ENCODE measurements at regions not wholly inside any gene's neighbourhood (a gene's known extent, or its start where the extent isn't known, plus 50 kb on each side); places are given as distances from the start of the nearest gene placed in this dataset.

- H3K4me1 ChIP-seq (ENCODE audit: low read depth) = peaks cover 10% of the 10 kb centered on the region
- no peaks in the 10 kb centered on the region for H3K27me3 ChIP-seq
- H3K27ac ChIP-seq = no peak overlapping the region
- no peak overlapping the region for H3K4me3 ChIP-seq
- no peak for DNase-seq (ENCODE audit: low read depth in 1 of 2, low spot score in 1 of 2)
- no peak for TF ChIP-seq CTCF (IDR thresholded peaks at IDR 0.05; ENCODE audit: low read depth, low read length)
- H3K9me3 ChIP-seq (ENCODE audit: low read depth) = no peaks in the 10 kb centered on the region
- H3K36me3 ChIP-seq = no peaks in the 10 kb centered on the region
Measured at GRCh38 chr1:232305050-232305449, 324.9 kb downstream of the SIPA1L2 start.

DNA sequence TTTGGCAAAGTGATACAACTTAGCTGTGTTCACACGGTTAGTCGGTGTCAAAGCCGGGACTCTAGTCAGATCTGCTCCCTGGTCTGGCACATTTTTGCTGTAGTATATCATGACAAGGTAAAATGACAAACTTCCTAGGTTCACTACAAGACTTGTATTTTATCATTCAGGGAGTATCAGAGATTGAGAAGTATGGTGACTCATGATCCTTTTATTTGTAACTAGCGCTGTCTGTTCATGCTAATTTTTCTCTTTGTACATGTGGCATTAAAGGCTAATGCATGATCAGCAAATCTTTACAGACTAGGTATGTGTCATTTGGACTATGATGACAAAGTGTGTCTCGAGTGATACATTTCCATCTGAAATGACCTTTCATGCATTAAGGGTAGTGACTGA, 326.7 kb downstream of the SIPA1L2 start:
- DNase-seq (ENCODE audit: low read depth in 1 of 2, low spot score in 1 of 2) = no peak
- Histone ChIP-seq H3K9me3 (ENCODE audit: low read depth) (no peaks in the 10 kb centered on the region), H3K27me3 (no peaks in the 10 kb centered on the region), H3K4me3 (no peak overlapping the region), H3K4me1 (ENCODE audit: low read depth) (peaks cover 10% of the 10 kb centered on the region), H3K36me3 (no peaks in the 10 kb centered on the region), H3K27ac (no peak overlapping the region)
- TF ChIP-seq CTCF (IDR thresholded peaks at IDR 0.05; ENCODE audit: low read depth, low read length) = no peak

DNA sequence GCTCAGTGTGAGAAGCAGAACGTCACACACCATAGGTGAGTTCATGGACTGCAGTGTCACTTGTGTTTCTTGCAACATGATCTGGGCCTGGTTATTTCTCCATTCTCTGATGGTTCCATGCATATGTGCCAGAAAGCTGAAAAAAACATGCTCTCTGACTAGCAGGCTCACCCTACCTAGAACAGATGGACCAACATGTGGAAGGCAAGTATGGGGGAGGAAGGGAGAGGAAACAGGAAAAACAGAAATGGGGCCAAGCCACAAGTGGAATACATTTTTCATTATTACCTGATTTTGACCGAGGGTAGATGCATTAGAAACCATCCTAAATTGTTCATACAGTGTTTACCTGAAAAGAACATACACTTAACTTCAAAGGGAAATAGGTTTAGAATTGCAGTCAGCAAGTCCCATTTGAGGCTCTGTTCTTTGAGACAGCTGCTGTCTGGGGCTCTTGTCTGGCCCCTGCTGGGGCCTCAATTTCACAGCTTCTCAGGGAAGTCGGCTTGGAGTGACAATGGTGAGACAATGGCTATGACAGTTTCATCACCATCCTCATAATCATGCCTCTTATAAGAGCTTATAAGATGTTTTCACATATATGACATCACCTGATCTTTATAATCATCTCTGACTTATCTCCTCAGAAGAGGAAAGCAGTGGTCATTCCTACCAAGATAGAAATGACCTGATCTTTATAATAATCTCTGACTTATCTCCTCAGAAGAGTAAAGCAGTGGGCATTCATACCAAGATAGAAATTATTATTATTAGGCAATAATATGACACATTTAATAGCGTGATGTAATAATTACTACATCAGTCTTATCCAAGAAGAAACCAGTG, 327.3 kb downstream of the SIPA1L2 start:
- Histone ChIP-seq H3K27ac (no peak overlapping the region), H3K4me3 (no peak overlapping the region), H3K27me3 (no peaks in the 10 kb centered on the region), H3K9me3 (ENCODE audit: low read depth) (no peaks in the 10 kb centered on the region), H3K4me1 (ENCODE audit: low read depth) (peaks cover 10% of the 10 kb centered on the region), H3K36me3 (no peaks in the 10 kb centered on the region)
- TF ChIP-seq CTCF (IDR thresholded peaks at IDR 0.05; ENCODE audit: low read depth, low read length) = no peak
- DNase-seq (ENCODE audit: low read depth in 1 of 2, low spot score in 1 of 2) = no peak

DNA sequence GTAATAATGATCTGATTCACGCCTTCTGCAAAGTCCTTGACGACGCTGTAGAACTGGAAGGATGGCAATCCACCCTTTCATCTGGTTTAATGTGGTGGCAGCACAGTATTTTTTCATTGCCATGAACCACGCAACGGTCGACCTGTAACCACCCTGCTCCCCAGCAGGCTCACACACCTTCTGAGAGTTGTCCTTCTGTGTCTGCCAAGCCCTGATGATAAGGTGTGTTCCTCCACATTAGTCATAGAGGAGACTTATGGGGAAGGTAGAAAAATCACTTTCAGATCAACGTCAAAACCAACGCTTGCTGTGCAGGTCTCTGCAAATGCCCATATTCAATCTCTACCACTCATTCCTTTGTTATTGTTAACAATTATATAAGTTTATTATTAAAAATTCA, 328.7 kb downstream of the SIPA1L2 start:
- H3K36me3 ChIP-seq = no peaks in the 10 kb centered on the region
- no peak overlapping the region for H3K4me3 ChIP-seq
- no peaks in the 10 kb centered on the region for H3K9me3 ChIP-seq (ENCODE audit: low read depth)
- no peak for TF ChIP-seq CTCF (IDR thresholded peaks at IDR 0.05; ENCODE audit: low read depth, low read length)
- no peak overlapping the region for H3K27ac ChIP-seq
- peaks cover 5% of the 10 kb centered on the region for H3K4me1 ChIP-seq (ENCODE audit: low read depth)
- DNase-seq (ENCODE audit: low read depth in 1 of 2, low spot score in 1 of 2) = no peak
- H3K27me3 ChIP-seq = no peaks in the 10 kb centered on the region

DNA sequence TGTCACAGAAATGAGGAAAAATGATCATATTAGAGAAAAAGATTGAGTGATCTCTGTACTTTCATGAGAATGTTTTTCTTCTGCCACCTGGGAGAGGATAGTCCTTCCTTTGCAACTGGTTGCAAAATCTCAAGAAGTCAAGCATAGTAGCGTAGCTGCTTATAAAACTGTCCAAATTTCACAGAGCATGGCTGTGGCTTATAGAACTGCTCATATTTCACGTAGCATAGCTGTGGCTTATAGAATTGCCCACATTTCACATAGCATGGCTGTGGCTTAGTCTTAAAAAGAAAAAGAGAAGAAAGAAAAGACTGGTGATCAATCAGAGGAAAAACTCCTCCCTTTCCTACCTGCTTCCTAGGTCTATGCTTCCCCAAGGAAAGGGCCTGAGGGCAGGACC, 329.5 kb downstream of the SIPA1L2 start:
- Histone ChIP-seq H3K4me1 (ENCODE audit: low read depth) (peaks cover 5% of the 10 kb centered on the region), H3K9me3 (ENCODE audit: low read depth) (no peaks in the 10 kb centered on the region), H3K27ac (no peak overlapping the region), H3K4me3 (no peak overlapping the region), H3K27me3 (no peaks in the 10 kb centered on the region), H3K36me3 (no peaks in the 10 kb centered on the region)
- no peak for DNase-seq (ENCODE audit: low read depth in 1 of 2, low spot score in 1 of 2)
- no peak for TF ChIP-seq CTCF (IDR thresholded peaks at IDR 0.05; ENCODE audit: low read depth, low read length)

All from cardiac muscle cell (in vitro differentiated cells and primary cell).